Astrocyte (in vitro differentiated cells and primary cell): ENCODE measurements at regions not wholly inside any gene's neighbourhood (a gene's known extent, or its start where the extent isn't known, plus 50 kb on each side); places are given as distances from the start of the nearest gene placed in this dataset.

ENCODE experiments used
- EZH2 ChIP-seq: IDR thresholded peaks from 2 replicates; pipeline ENCODE4 v1.6.1; 2012; ENCODE audit warnings: mild to moderate bottlenecking, low read length, inconsistent platforms; ENCODE audit not compliant: insufficient read depth
- TF ChIP-seq, protein P1 (sequence below): IDR thresholded peaks from 2 replicates; pipeline ENCODE4 v1.5.1; 2011; ENCODE audit warnings: low read depth, mild to moderate bottlenecking, inconsistent platforms, low read length, moderate library complexity; ENCODE audit not compliant: insufficient read depth

GRCh38 chr10:88194041-88194887 is 330.8 kb downstream of the PTEN start:
- TF ChIP-seq, protein P1, sequence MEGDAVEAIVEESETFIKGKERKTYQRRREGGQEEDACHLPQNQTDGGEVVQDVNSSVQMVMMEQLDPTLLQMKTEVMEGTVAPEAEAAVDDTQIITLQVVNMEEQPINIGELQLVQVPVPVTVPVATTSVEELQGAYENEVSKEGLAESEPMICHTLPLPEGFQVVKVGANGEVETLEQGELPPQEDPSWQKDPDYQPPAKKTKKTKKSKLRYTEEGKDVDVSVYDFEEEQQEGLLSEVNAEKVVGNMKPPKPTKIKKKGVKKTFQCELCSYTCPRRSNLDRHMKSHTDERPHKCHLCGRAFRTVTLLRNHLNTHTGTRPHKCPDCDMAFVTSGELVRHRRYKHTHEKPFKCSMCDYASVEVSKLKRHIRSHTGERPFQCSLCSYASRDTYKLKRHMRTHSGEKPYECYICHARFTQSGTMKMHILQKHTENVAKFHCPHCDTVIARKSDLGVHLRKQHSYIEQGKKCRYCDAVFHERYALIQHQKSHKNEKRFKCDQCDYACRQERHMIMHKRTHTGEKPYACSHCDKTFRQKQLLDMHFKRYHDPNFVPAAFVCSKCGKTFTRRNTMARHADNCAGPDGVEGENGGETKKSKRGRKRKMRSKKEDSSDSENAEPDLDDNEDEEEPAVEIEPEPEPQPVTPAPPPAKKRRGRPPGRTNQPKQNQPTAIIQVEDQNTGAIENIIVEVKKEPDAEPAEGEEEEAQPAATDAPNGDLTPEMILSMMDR, result no peak
- no peak for TF ChIP-seq EZH2
